ENCODE measurements at regions not wholly inside any gene's neighbourhood (a gene's known extent, or its start where the extent isn't known, plus 50 kb on each side); places are given as distances from the start of the nearest gene placed in this dataset.

DNA sequence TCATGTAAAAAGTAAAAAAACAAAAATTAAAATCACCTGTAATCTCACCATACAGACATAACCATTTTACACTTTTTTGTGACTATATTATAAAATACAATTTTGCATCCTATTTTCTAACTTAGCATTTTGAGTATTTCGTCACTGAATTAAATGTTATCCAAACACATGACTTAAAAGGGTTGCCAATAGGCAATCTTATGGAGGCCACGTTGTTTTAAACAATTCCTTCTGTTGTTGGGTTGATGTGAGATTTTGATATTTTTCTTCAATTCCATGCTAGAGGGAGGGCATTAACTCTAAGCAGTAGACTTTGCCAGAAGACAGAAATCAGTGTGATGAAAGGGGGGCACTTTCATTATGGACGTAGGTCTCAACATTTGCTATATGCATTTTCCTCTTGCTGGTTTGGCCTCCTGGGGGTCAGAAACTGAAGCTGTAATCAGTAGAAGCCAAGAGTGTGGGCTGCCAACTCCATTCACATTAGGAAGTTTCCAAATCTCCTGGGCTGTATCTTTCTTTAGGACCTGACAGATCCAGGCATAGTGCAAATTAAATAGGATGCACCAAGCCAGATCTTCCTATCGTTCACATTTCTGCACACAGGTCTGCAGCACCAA lies 614.2 kb upstream of the CLINT1 start:
- no peak for TF ChIP-seq POLR2A (IDR thresholded peaks at IDR 0.05)
- TF ChIP-seq, protein P1, sequence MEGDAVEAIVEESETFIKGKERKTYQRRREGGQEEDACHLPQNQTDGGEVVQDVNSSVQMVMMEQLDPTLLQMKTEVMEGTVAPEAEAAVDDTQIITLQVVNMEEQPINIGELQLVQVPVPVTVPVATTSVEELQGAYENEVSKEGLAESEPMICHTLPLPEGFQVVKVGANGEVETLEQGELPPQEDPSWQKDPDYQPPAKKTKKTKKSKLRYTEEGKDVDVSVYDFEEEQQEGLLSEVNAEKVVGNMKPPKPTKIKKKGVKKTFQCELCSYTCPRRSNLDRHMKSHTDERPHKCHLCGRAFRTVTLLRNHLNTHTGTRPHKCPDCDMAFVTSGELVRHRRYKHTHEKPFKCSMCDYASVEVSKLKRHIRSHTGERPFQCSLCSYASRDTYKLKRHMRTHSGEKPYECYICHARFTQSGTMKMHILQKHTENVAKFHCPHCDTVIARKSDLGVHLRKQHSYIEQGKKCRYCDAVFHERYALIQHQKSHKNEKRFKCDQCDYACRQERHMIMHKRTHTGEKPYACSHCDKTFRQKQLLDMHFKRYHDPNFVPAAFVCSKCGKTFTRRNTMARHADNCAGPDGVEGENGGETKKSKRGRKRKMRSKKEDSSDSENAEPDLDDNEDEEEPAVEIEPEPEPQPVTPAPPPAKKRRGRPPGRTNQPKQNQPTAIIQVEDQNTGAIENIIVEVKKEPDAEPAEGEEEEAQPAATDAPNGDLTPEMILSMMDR (IDR thresholded peaks at IDR 0.05) = no peak

DNA sequence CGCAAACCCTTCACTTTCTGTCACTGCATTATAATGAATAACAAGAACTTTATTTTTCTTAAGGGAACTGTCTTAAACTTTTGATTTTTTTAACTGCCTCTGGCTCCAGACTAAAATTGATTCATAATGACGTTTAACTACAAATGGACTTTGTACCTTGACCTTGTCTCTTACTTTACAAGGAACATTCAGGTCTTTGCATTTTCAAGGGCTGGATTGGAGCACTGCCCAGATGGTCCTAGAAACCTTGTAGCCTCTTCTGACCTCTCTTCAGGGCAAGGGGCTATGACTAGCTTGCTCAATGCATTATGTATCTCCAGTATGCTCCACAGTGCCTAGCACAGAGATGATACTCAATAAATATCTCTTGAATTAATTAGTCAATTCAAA lies 612.6 kb upstream of the CLINT1 start:
- Histone ChIP-seq H3K36me3 (no peaks in the 10 kb centered on the region), H3K27me3 (no peaks in the 10 kb centered on the region), H3K4me1 (no peaks in the 10 kb centered on the region), H3K27ac (no peak overlapping the region), H3K9me3 (no peaks in the 10 kb centered on the region), H3K4me3 (no peak overlapping the region)
- no peak for DNase-seq
- TF ChIP-seq, protein P1 (IDR thresholded peaks at IDR 0.05) = no peak
- TF ChIP-seq POLR2A (IDR thresholded peaks at IDR 0.05) = no peak

More for the DNA sequence above, 614.2 kb upstream of the CLINT1 start:
- Histone ChIP-seq H3K9me3 (no peaks in the 10 kb centered on the region), H3K4me3 (no peak overlapping the region), H3K36me3 (no peaks in the 10 kb centered on the region), H3K4me1 (no peaks in the 10 kb centered on the region), H3K27me3 (no peaks in the 10 kb centered on the region), H3K27ac (no peak overlapping the region)
- no peak for DNase-seq

DNA sequence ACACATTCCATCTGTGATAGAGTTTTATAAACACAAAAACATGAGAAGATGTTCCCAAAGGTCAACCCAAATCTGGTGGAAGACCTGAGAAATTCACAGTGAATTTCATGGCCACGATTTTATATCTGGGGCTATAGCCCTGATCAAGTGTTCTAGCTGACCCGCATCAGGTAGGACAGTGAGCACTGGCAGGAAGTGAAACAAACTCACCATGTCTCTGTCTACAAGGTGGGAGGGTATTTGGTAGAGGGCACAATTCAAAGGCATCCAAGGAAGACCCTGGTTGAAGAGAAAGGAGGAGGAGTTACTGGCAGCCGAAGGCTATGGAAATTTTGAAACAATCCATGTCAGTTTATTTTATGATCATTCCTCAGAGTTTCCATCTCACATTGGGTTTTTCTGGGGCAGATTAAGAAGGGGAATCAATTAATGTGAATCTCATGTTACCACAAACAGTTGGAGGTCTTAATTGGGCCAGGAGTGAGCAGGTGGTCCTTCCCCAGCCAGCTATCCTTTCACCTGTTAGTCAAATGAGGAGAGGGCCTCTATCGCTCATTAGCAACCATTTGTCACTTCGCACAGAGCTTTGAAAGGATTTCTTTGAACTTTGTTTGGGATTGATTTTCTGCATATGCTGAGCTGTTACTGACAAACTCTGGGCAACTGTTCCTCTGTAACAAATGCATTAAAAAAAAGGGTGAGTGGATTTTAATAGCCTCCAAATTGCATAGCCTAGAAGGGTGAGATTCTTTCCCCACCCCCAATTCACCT lies 612.0 kb upstream of the CLINT1 start:
- Histone ChIP-seq H3K27me3 (no peaks in the 10 kb centered on the region), H3K36me3 (no peaks in the 10 kb centered on the region), H3K4me1 (no peaks in the 10 kb centered on the region), H3K9me3 (no peaks in the 10 kb centered on the region), H3K27ac (no peak overlapping the region), H3K4me3 (no peak overlapping the region)
- no peak for DNase-seq
- no peak for TF ChIP-seq POLR2A (IDR thresholded peaks at IDR 0.05)
- TF ChIP-seq, protein P1 (IDR thresholded peaks at IDR 0.05) = no peak

DNA sequence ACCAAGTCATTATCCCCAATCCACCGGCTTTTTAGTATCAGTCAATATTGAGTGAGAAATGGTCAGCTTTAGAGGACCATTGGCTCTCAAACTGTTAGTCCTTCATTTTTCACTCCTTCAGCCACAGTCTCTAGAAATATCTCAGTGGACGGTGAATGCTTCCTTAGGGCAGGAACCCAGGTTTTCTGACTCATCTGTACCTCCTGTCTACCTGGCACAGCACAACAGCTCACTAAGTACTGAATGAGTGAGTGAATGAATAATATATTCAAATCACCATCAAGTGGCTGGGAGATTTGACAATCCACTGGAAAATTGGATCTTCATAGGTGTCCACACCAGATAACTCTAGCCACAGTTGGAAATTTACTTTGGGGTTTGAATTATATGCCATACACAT lies 609.5 kb upstream of the CLINT1 start:
- no peak for DNase-seq
- Histone ChIP-seq H3K4me1 (no peaks in the 10 kb centered on the region), H3K9me3 (no peaks in the 10 kb centered on the region), H3K27ac (no peak overlapping the region), H3K36me3 (no peaks in the 10 kb centered on the region), H3K27me3 (no peaks in the 10 kb centered on the region), H3K4me3 (no peak overlapping the region)
- no peak for TF ChIP-seq POLR2A (IDR thresholded peaks at IDR 0.05)
- TF ChIP-seq, protein P1 (IDR thresholded peaks at IDR 0.05) = no peak

DNA sequence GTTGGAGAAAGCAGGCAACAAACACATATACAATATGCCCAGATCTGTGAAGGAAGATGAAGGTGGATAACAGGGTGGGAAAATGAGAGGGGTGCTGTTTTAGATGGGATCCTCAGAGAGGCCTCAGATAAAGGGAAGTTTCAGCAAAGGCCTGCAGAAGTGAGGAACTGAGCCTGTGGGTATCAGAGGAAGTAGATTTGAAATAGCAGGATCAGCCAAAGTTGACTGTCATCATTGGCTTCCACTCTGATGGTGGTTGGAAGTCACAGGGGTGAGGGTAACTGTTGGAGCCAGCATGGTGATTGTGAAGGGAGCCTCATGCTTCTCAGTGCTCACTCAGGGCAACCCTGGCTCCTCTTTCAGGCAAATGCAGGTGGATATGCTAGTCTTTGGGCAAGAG lies 607.2 kb upstream of the CLINT1 start:
- Histone ChIP-seq H3K27me3 (no peaks in the 10 kb centered on the region), H3K4me3 (no peak overlapping the region), H3K9me3 (no peaks in the 10 kb centered on the region), H3K27ac (no peak overlapping the region), H3K4me1 (no peaks in the 10 kb centered on the region), H3K36me3 (no peaks in the 10 kb centered on the region)
- TF ChIP-seq POLR2A (IDR thresholded peaks at IDR 0.05) = no peak
- TF ChIP-seq, protein P1 (IDR thresholded peaks at IDR 0.05) = no peak
- no peak for DNase-seq

Data from Peyer's patch (tissue), 4 donors.